GM23248 (cell line): ENCODE measurements at regions not wholly inside any gene's neighbourhood (a gene's known extent, or its start where the extent isn't known, plus 50 kb on each side); places are given as distances from the start of the nearest gene placed in this dataset.

Source experiments
- DNase-seq: peaks from one replicate; pipeline ENCODE4 v3.0.0-alpha.2; 2015
- H2AFZ ChIP-seq: fragments of 200-600 bp; sonication (generic); 2 replicates; pipeline ENCODE4 v1.6.1; 2016; ENCODE audit warnings: antibody characterized with exemption
- H3F3A ChIP-seq: fragments of 200-600 bp; sonication (generic); 2 replicates; pipeline ENCODE4 v1.6.1; 2016; ENCODE audit warnings: mild to moderate bottlenecking, antibody characterized with exemption, mixed run types; ENCODE audit not compliant: insufficient read depth
- H3K27ac ChIP-seq: fragments of 200-600 bp; sonication (generic); 2 replicates; pipeline ENCODE4 v1.5.1; 2016; ENCODE audit warnings: mild to moderate bottlenecking
- H3K27me3 ChIP-seq: fragments of 200-600 bp; sonication (generic); replicated peaks from 2 replicates; pipeline ENCODE4 v1.6.1; 2016; ENCODE audit warnings: mild to moderate bottlenecking; ENCODE audit not compliant: insufficient read depth
- H3K36me3 ChIP-seq: fragments of 200-600 bp; sonication (generic); 2 replicates; pipeline ENCODE4 v1.6.1; 2016; ENCODE audit warnings: low read depth, mild to moderate bottlenecking
- H3K4me1 ChIP-seq: fragments of 200-600 bp; sonication (generic); 2 replicates; pipeline ENCODE4 v1.6.1; 2016; ENCODE audit warnings: mild to moderate bottlenecking; ENCODE audit not compliant: insufficient read depth
- H3K4me2 ChIP-seq: fragments of 200-600 bp; sonication (generic); one replicate; pipeline ENCODE4 v1.6.1; 2016; ENCODE audit warnings: mild to moderate bottlenecking; ENCODE audit not compliant: unreplicated experiment
- H3K4me3 ChIP-seq: fragments of 200-600 bp; sonication (generic); 2 replicates; pipeline ENCODE4 v1.5.1; 2016; ENCODE audit warnings: mild to moderate bottlenecking
- H3K79me2 ChIP-seq: fragments of 200-600 bp; sonication (generic); 2 replicates; pipeline ENCODE4 v1.6.1; 2016; ENCODE audit warnings: mild to moderate bottlenecking; ENCODE audit not compliant: insufficient read depth
- H3K9ac ChIP-seq: fragments of 200-600 bp; sonication (generic); 2 replicates; pipeline ENCODE4 v1.6.1; 2016; ENCODE audit warnings: mild to moderate bottlenecking
- H3K9me2 ChIP-seq: fragments of 200-600 bp; sonication (generic); 2 replicates; pipeline ENCODE4 v1.6.1; 2016; ENCODE audit warnings: mixed run types, mild to moderate bottlenecking, moderate library complexity; ENCODE audit not compliant: insufficient read depth
- H3K9me3 ChIP-seq: fragments of 200-600 bp; sonication (generic); one replicate; pipeline ENCODE4 v1.6.1; 2017; ENCODE audit warnings: low read depth
- H4K20me1 ChIP-seq: fragments of 200-600 bp; sonication (generic); 2 replicates; pipeline ENCODE4 v1.6.0; 2016; ENCODE audit not compliant: insufficient read depth
- EZH2 ChIP-seq: fragments of 200-600 bp; sonication (generic); IDR thresholded peaks from 2 replicates; pipeline ENCODE4 v1.6.1; 2018; ENCODE audit warnings: antibody characterized with exemption, mild to moderate bottlenecking; ENCODE audit not compliant: insufficient read depth, poor library complexity, severe bottlenecking
- EZH2phosphoT487 ChIP-seq: fragments of 200-600 bp; sonication (generic); IDR thresholded peaks from 2 replicates; pipeline ENCODE4 v1.6.1; 2018; ENCODE audit warnings: antibody characterized with exemption, moderate library complexity, mild to moderate bottlenecking, low read depth; ENCODE audit not compliant: insufficient read depth
- WGBS, 2 experiments: methylation state at CpG; one replicate each; pipeline ENCODE4 v1.1.6; 2015 to 2017; ENCODE audit warnings: low lambda C conversion rate in 2 of 2, low coverage in 1 of 2; ENCODE audit errors: missing lambda C conversion rate in 2 of 2; 5-methylcytosine and 5-hydroxymethylcytosine counted together
- in situ Hi-C: fragments of 300-500 bp; cut with MboI; formaldehyde crosslinking; loops from 2 replicates; pipeline ENCODE4 v1.15.0; 2020

DNA sequence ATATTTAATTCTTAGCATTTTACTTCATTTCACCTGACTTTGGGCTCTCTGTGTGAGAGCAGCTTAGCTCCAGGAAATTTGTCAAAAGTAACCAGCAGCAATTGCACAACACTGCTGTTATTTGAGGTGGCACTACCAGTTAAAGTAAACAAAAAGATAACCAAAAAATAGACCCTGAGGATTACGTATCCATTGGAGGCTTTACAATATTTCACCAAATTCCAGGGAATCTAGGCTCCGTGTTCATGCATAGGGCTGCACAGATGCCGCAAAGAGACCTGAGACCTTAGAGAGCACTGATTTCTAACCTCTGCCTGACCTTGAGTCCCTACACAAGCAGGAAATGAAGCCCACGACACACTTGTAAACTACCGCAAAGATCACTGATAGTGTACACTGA, 1392.7 kb upstream of the CDH6 start:
- no peaks in the 10 kb centered on the region for H3K79me2 ChIP-seq
- DNase-seq, result no peak
- in situ Hi-C loops, result no loop called here
- H3K27me3 ChIP-seq, result no peaks in the 10 kb centered on the region
- no peak overlapping the region for H3K27ac ChIP-seq
- TF ChIP-seq EZH2phosphoT487, result no peak
- no peak for TF ChIP-seq EZH2
- H3K9ac ChIP-seq, result no peak overlapping the region
- H3K4me2 ChIP-seq, result no peak overlapping the region
- no peaks in the 10 kb centered on the region for H3K4me1 ChIP-seq
- no peaks in the 10 kb centered on the region for H3K9me3 ChIP-seq
- no peaks in the 10 kb centered on the region for H3K36me3 ChIP-seq
- WGBS, 2 experiments, result 42 to 43% methylated on average over 5 of the region's 5 CpGs
- no peaks in the 10 kb centered on the region for H3K9me2 ChIP-seq
- H2AFZ ChIP-seq, result no peak overlapping the region
- no peaks in the 10 kb centered on the region for H3F3A ChIP-seq
- no peak overlapping the region for H3K4me3 ChIP-seq
- H4K20me1 ChIP-seq, result no peaks in the 10 kb centered on the region

GRCh38 chr5:29796013-29796412, 1397.5 kb upstream of the CDH6 start:
- Histone ChIP-seq H3F3A (no peaks in the 10 kb centered on the region), H4K20me1 (no peaks in the 10 kb centered on the region), H3K27ac (no peak overlapping the region), H3K27me3 (no peaks in the 10 kb centered on the region), H3K4me2 (no peak overlapping the region), H3K4me3 (no peak overlapping the region), H3K9me3 (no peaks in the 10 kb centered on the region), H3K36me3 (no peaks in the 10 kb centered on the region), H3K4me1 (no peaks in the 10 kb centered on the region), H3K9me2 (no peaks in the 10 kb centered on the region), H3K79me2 (no peaks in the 10 kb centered on the region), H2AFZ (no peak overlapping the region), H3K9ac (no peak overlapping the region)
- WGBS, 2 experiments, result 36 to 41% methylated on average over 2 of the region's 2 CpGs
- no peak for DNase-seq
- in situ Hi-C loops, result no loop called here
- no peak for TF ChIP-seq EZH2phosphoT487
- no peak for TF ChIP-seq EZH2

DNA sequence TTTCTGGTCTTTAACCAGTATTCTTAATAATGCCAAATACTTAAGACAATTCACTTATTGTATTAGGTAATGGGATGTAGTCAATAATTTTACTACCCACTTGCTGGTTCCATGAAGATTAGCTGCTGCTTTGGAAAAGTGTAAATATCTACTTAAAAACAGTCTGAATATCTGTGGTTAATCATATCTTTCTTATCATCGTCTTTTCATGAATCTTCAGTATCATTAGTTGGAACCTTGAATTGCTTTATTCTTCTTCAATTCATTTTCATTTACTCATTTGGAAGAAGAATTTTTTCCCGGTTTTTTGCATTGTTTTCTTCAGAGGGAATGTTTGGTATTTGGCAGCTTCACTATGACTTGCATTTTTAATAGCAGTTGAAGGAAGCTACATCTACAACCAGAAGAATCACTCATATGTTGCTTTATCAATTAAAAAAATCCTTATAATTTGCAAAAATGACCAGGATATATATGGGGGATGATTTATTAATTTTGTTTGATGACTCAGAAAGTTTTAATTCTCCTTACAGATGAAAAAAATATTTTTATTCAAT, 1398.3 kb upstream of the CDH6 start:
- Histone ChIP-seq H3K27me3 (no peaks in the 10 kb centered on the region), H3K9me2 (no peaks in the 10 kb centered on the region), H3K79me2 (no peaks in the 10 kb centered on the region), H3K4me1 (no peaks in the 10 kb centered on the region), H3K9ac (no peak overlapping the region), H3K4me2 (no peak overlapping the region), H3K9me3 (no peaks in the 10 kb centered on the region), H4K20me1 (no peaks in the 10 kb centered on the region), H3K36me3 (no peaks in the 10 kb centered on the region), H2AFZ (no peak overlapping the region), H3F3A (no peaks in the 10 kb centered on the region), H3K27ac (no peak overlapping the region), H3K4me3 (no peak overlapping the region)
- 8 to 11% methylated on average over 2 of the region's 2 CpGs for WGBS, 2 experiments
- in situ Hi-C loops, result no loop called here
- no peak for DNase-seq
- TF ChIP-seq EZH2 (no peak), EZH2phosphoT487 (no peak)

GRCh38 chr5:29794141-29794787, 1399.2 kb upstream of the CDH6 start:
- no peak for TF ChIP-seq EZH2
- TF ChIP-seq EZH2phosphoT487, result no peak
- H3K9me3 ChIP-seq, result no peaks in the 10 kb centered on the region
- no peak overlapping the region for H3K4me2 ChIP-seq
- 16 to 33% methylated on average over 5 of the region's 5 CpGs for WGBS, 2 experiments
- H3K4me1 ChIP-seq, result no peaks in the 10 kb centered on the region
- no peak overlapping the region for H2AFZ ChIP-seq
- H4K20me1 ChIP-seq, result no peaks in the 10 kb centered on the region
- in situ Hi-C loops, result no loop called here
- no peak for DNase-seq
- H3K9ac ChIP-seq, result no peak overlapping the region
- no peaks in the 10 kb centered on the region for H3K36me3 ChIP-seq
- H3K27me3 ChIP-seq, result no peaks in the 10 kb centered on the region
- H3K4me3 ChIP-seq, result no peak overlapping the region
- H3K27ac ChIP-seq, result no peak overlapping the region
- H3K79me2 ChIP-seq, result no peaks in the 10 kb centered on the region
- no peaks in the 10 kb centered on the region for H3K9me2 ChIP-seq
- no peaks in the 10 kb centered on the region for H3F3A ChIP-seq

DNA sequence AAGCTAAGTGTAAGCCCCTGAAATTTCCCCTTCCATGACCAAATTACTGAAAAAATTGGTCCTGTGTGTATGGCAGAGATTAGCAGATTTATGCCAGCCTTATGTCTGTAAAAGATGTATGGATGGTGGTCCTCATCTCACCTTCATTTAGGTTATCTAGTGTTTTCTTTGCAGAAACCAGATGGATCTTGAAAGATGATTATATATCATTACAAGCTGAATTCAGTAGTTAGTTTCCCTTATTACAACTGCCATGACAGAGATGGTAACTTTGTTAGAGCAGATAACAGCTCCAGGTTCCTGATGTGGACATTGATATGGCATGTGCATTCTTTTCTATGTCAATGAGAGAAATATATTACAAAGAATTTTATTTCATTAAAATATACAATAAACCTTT, 1403.2 kb upstream of the CDH6 start:
- Histone ChIP-seq H3K4me1 (no peaks in the 10 kb centered on the region), H3K9me2 (no peaks in the 10 kb centered on the region), H3F3A (no peaks in the 10 kb centered on the region), H3K27me3 (no peaks in the 10 kb centered on the region), H3K9me3 (no peaks in the 10 kb centered on the region), H3K4me3 (no peak overlapping the region), H3K9ac (no peak overlapping the region), H3K4me2 (no peak overlapping the region), H3K79me2 (no peaks in the 10 kb centered on the region), H3K36me3 (no peaks in the 10 kb centered on the region), H2AFZ (no peak overlapping the region), H3K27ac (no peak overlapping the region), H4K20me1 (no peaks in the 10 kb centered on the region)
- in situ Hi-C loops, result no loop called here
- no peak for DNase-seq
- TF ChIP-seq EZH2phosphoT487 (no peak), EZH2 (no peak)
